HepG2 (cell line): ENCODE measurements at regions not wholly inside any gene's neighbourhood (a gene's known extent, or its start where the extent isn't known, plus 50 kb on each side); places are given as distances from the start of the nearest gene placed in this dataset.

Experiments used
- AHR ChIP-seq: IDR thresholded peaks from 2 replicates; pipeline ENCODE4 v1.6.1; 2018; ENCODE audit warnings: missing genetic modification reagents, missing compliant biosample characterization
- ESRRA ChIP-seq: sonication (generic); formaldehyde crosslinking; IDR thresholded peaks from 2 replicates; pipeline ENCODE4 v1.5.1; 2020; ENCODE audit warnings: mild to moderate bottlenecking, low read depth, missing genetic modification reagents
- FOXM1 ChIP-seq: sonication (generic); formaldehyde crosslinking; IDR thresholded peaks from 2 replicates; pipeline ENCODE4 v1.5.0; 2020; ENCODE audit warnings: missing genetic modification reagents
- MIXL1 ChIP-seq: IDR thresholded peaks from 2 replicates; pipeline ENCODE4 v1.6.1; 2016
- NFE2L1 ChIP-seq: sonication (generic); formaldehyde crosslinking; IDR thresholded peaks from 2 replicates; pipeline ENCODE4 v1.4.0; 2020; ENCODE audit warnings: missing genetic modification reagents, mild to moderate bottlenecking, borderline replicate concordance
- RBAK ChIP-seq: sonication (generic); formaldehyde crosslinking; IDR thresholded peaks from 2 replicates; pipeline ENCODE4 v1.5.1; 2020; ENCODE audit warnings: mild to moderate bottlenecking, missing genetic modification reagents
- TFDP2 ChIP-seq: sonication (generic); formaldehyde crosslinking; IDR thresholded peaks from 2 replicates; pipeline ENCODE4 v1.4.0; 2020; ENCODE audit warnings: missing genetic modification reagents
- ZC3H13 ChIP-seq: sonication (generic); formaldehyde crosslinking; IDR thresholded peaks from 2 replicates; pipeline ENCODE4 v1.8.1; 2023; ENCODE audit warnings: mild to moderate bottlenecking, missing genetic modification reagents, moderate library complexity
- ZNF318 ChIP-seq: sonication (generic); formaldehyde crosslinking; IDR thresholded peaks from 2 replicates; pipeline ENCODE4 v1.4.0; 2020; ENCODE audit warnings: mild to moderate bottlenecking, missing genetic modification reagents
- ZNF672 ChIP-seq: sonication (generic); formaldehyde crosslinking; IDR thresholded peaks from 2 replicates; pipeline ENCODE4 v1.8.1; 2022; ENCODE audit warnings: missing genetic modification reagents
- ZNF75D ChIP-seq: sonication (generic); formaldehyde crosslinking; IDR thresholded peaks from 2 replicates; pipeline ENCODE4 v1.8.1; 2023; ENCODE audit warnings: missing genetic modification reagents, mild to moderate bottlenecking, borderline replicate concordance
- ZNF772 ChIP-seq: sonication (generic); formaldehyde crosslinking; IDR thresholded peaks from 2 replicates; pipeline ENCODE4 v1.5.0; 2020; ENCODE audit warnings: mild to moderate bottlenecking, missing genetic modification reagents

GRCh38 chr18:10100196-10100595 lies 186.4 kb downstream of the VAPA start (continued):
- no peak for TF ChIP-seq TFDP2
- TF ChIP-seq ZC3H13 (CRISPR knock-in tag), result no peak
- TF ChIP-seq AHR (CRISPR knock-in tag), result no peak
- TF ChIP-seq ZNF318 (CRISPR knock-in tag), result no peak
- no peak for TF ChIP-seq ZNF75D (CRISPR knock-in tag)
- TF ChIP-seq ESRRA (CRISPR knock-in tag), result no peak
- no peak for TF ChIP-seq RBAK (CRISPR knock-in tag)
- TF ChIP-seq NFE2L1, result no peak
- TF ChIP-seq ZNF672, result no peak
- TF ChIP-seq ZNF772, result no peak
- TF ChIP-seq MIXL1 (CRISPR knock-in tag), result no peak
- no peak for TF ChIP-seq FOXM1 (CRISPR knock-in tag)
- TF ChIP-seq, all 625 proteins: peak for 0
